Activated CD4-positive, alpha-beta T cell treated with anti-CD3 and anti-CD28 coated beads for 24 hours (primary cell): ENCODE measurements at regions not wholly inside any gene's neighbourhood (a gene's known extent, or its start where the extent isn't known, plus 50 kb on each side); places are given as distances from the start of the nearest gene placed in this dataset.
"Not testable (repeated sequence)": the region's sequence is repeated elsewhere in the genome, so short reads cannot be mapped to it uniquely, and the experiment has no call there.

Source experiments
- DNase-seq, 2 donors: peaks; one replicate each; pipeline ENCODE4 v3.0.0-alpha.2; 2020; ENCODE audit warnings: low read depth in 2 of 2

- no peak for DNase-seq
Observed at GRCh38 chr17:63290784-63291183, 155.3 kb downstream of the CYB561 start.

DNA sequence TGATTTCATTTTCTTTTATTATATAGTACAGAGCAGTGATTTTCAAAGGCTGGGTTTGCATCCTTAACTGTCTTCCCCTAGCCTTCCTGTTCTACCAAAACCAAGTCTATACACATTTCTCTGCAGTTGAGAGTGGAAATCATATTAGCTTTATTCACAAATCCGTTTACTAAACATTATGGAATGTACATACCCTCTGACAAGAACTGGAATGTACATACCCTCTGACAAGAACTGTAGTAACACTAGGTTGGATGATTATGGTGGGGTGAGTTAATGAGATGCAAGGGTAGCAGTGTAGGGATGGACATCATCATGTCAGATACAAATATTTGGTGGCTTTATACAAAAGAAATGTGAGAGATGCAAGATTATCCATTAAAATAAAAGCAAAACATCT is 154.8 kb downstream of the CYB561 start:
- DNase-seq = no peak

- DNase-seq = no peak
Observed at GRCh38 chr17:63292421-63292820, 153.7 kb downstream of the CYB561 start.

- DNase-seq = no peak
Observed at GRCh38 chr17:63293323-63294075, 152.6 kb downstream of the CYB561 start.

GRCh38 chr17:63294776-63295175 is 151.3 kb downstream of the CYB561 start:
- DNase-seq = no peak

DNA sequence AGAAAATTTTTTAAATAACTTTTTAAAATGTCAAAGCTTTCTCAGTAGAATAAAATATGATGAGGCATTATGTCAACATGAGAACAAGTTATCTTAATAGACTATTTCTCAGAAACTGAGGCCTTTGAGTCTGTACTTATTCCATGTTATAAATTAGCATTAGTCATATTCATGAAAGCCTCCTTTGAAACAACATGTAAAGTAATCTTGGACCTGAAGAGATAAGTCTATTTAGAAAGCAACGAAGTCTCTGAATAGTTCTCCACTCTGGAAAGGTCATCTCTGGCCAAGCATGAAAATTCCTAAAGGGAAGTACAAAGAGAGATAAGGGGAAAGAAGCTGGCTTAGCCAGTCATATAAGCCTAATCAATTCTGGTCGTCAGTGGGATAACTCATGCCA is 150.8 kb downstream of the CYB561 start:
- DNase-seq = no peak

GRCh38 chr17:63295839-63296590 is 150.1 kb downstream of the CYB561 start:
- DNase-seq = no peak

DNA sequence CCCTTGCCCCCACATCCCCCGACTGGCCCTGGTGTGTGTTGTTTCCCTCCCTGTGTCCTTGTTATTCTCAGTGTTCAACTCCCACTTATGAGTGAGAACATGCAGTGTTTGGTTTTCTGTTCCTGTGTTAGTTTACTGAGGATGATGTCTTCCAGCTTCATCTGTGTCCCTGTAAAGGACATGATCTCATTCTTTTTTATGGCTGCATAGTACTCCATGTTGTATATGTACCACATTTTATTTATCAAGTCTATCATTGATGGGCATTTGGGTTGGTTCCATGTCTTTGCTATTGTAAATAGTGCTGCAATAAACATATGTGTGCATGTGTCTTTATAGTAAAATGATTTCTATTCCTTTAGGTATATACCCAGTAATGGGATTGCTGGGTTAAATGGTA is 147.2 kb downstream of the CYB561 start:
- not testable (repeated sequence) for DNase-seq

- no peak for DNase-seq
Observed at GRCh38 chr17:63304704-63305261, 141.3 kb downstream of the CYB561 start.

GRCh38 chr17:63305857-63306256 is 140.2 kb downstream of the CYB561 start:
- DNase-seq = no peak

DNA sequence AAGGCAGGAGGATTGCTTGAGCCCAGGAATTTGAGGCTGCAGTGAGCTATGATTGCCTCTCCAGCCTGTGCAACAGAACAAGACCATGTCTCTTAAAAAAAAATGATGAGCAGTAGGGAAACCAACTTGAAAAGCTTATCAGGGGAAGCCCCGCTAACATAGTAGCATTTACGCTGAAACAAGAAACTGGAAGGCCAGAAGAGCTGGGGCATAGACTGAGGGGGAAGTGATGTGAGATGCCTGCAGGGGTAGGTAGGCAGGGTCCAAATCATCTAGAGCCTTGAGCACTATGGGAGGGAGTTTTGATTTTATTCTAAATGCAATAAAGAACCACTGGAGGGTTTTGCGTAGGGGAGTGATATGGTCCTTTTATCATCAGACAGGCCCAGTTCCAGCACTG is 139.3 kb downstream of the CYB561 start:
- DNase-seq = no peak

DNA sequence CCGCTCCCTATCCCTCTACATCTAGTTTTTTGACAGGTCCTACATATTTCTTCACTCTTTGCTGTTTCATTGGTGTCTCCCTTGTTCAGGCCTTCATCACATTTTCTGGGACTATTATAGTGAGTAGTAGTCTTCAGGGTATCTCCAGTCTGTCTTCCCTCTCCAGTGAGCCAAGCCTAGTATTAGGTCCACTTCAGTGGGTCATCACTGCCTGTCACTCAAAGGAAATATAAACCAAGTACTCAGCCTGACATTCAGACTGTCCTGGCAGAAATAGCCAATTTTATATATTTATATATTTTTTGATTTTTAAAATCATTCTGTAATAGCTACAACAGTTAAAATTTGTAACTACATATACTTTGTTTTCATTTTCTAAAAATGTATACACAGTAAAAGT is 137.8 kb downstream of the CYB561 start:
- no peak for DNase-seq

- DNase-seq = no peak
Observed at GRCh38 chr17:63309021-63309420, 137.1 kb downstream of the CYB561 start.

GRCh38 chr17:63311416-63311937 is 134.6 kb downstream of the CYB561 start:
- no peak for DNase-seq

DNA sequence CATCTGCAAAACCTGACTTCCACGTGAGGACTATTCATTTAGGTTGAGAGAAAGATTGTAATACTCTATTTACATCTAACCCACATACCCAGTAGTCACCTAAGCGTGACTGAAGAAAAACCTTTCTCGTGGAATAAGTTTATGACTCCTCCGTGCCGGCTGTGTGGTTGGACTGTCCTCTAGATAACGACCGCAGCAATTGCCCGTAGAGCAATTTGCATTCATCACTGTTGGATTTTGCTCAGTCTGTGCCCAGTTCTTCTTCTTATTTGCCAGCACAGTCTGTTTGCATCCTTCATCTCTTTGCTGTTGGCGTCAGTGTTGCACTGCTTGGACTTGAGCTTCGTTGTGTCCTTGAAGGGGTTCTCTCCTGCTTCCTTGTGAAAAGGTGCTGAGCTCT is 131.3 kb downstream of the CYB561 start:
- no peak for DNase-seq

GRCh38 chr17:63316100-63316499 is 130.0 kb downstream of the CYB561 start:
- DNase-seq = no peak

DNA sequence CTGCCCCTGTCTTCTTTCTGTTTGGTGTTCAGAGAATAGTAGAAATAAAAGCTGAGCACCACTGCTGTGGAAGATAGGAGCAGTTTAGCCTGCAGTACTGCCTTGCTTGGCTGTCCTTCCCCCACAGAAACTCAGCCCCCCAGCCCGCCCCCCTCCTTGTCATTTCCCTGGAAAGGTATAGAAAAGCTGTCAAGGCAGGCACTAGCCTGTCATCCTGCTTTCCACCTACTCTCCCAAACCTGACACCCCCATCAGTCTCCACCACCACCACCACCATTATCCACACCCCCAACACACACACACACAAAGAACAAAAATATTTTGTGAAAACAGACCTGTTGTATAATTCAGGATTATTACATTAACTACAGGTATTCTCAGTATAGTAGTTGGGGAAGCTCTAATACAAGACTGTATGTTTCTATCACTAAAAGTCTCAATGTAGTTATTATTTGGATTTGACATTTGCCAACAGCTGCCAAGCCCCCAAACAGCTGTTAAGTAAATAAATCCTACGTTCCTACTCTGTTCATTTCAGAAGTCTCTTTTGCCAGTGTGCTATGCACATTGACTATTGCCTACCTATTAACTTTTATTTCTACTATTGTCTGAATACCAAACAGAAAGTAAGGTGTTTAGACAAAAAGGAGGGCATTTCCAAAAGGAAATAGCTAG is 128.8 kb downstream of the CYB561 start:
- DNase-seq = no peak

GRCh38 chr17:63325808-63326207 is 120.3 kb downstream of the CYB561 start:
- no peak for DNase-seq

GRCh38 chr17:63329876-63330275 is 116.2 kb downstream of the CYB561 start:
- no peak for DNase-seq

DNA sequence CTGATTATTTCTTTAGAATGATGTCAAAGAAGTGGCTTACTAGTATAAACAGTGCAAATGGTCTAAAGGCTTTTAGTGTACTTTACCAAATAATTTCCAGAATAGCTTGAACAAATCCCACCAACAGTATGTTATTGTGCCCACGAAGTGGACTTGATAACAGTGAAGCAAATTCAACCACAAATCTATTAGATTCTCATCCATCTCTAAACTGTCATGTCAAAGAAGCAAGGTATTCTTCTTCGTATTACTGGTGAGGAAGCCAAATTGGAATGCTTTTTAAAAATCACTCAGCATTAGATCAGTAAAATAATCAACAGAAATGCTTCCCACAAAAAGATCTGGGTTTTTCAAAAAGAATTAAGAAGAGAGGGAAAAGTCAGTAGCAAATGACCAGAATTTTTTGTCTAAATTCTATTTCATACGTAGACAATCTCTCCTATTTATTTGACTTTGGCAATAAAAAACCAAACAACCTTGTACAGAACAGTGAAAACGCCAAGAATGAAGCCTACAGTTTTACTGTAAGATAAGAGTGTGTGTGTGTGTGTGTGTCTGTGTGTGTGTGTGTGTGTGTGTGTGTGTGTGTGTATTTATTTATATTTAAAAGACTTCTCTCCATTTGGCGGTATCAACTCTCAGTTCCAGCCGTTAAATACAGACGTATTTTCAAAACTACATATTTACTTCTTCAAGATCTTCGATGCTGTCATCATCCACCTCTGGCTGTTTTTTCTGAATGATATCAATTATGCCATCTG is 114.6 kb downstream of the CYB561 start:
- no peak for DNase-seq

DNA sequence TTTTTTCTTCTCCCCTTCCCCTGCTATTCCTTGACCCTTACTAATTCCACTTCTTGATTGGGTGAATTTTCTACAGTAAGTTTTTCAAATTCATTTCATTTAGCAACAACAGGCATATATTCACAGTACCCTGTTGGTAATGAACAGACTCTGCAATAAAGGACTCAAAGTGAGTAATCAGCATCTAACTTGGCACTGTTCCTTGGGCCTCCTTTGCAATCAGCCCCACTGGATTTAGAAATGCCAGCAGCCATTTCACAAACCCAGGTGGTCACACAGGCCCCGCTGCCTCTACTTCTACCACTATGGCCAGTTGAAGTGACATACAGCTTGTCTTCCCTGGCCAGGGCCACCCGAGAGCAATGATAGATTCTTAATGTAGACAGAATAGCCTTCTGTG is 113.8 kb downstream of the CYB561 start:
- DNase-seq = no peak
